ENCODE measurements at regions not wholly inside any gene's neighbourhood (a gene's known extent, or its start where the extent isn't known, plus 50 kb on each side); places are given as distances from the start of the nearest gene placed in this dataset.
"Not testable (repeated sequence)": the region's sequence is repeated elsewhere in the genome, so short reads cannot be mapped to it uniquely, and the experiment has no call there.

DNA sequence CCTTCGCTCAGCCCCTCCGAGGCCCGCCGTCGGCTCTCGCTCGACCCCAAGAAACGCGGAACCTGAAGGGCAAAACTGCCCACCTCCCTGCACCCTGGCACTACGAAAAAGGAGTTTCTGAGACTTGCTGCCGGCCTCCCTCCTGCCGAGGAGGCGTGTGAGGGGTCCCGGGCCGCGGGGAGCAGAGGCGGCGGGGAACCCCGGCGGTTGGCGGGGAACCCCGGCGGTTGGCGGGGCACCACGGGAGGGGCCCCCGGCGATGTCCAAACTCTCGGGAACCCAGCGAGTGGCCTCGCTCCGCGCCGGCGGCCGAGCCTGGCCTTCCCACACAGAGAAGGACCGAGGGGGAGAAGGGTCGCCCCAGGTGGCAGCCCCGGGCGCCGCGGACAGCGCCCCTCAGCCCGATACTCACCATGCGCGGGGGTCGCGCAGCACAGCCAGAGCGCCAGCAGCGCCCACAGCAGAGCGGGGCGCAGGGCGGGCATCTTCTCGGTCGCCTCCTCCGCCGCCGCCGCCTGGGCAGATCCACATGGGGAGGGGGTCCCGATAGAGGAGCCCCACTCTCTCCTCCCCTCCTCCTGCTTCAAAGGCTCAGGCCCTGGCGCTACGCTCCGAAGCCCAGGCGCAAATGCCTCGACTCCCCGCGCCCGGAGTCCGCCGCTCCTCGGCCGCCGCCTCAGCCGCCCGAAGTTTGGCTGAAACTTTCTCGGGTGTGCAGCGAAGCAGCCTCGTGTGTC is 69.4 kb upstream of the NUDT4B start:
- DNase-seq (ENCODE audit: low read depth): not testable (repeated sequence)
- peak overlapping the region; percentile 55 for H3K4me3 ChIP-seq (replicated peaks; ENCODE audit: low read depth, low read length)

DNA sequence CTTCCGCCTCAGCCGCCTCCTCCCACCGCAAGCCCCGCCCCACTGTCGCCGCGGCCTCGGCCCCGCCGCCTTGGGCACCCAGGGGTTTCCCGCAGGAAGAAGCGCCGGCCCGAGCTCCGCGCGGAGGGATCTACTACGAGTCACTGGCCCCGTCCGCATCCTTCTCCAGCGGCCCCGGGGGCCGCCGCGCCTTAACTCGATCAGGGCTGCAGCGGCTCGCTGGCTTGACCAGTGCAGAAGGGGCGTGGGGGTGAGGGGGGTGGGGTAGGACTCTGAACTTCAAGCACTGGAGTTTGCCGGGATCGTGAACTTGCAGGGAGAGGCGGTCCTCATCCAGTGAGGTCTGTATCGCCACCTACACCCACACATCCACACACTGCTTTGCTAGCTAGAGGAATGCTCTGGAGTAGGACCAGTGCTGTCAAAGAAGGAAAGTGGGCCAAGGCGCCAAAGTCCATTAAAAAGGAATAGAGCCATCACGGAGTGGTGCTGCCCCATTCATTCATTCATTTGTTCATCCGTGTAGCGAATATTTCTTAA is 68.7 kb upstream of the NUDT4B start:
- peak overlapping the region; percentile 55 for H3K4me3 ChIP-seq (replicated peaks; ENCODE audit: low read depth, low read length)
- DNase-seq (ENCODE audit: low read depth): not testable (repeated sequence)

DNA sequence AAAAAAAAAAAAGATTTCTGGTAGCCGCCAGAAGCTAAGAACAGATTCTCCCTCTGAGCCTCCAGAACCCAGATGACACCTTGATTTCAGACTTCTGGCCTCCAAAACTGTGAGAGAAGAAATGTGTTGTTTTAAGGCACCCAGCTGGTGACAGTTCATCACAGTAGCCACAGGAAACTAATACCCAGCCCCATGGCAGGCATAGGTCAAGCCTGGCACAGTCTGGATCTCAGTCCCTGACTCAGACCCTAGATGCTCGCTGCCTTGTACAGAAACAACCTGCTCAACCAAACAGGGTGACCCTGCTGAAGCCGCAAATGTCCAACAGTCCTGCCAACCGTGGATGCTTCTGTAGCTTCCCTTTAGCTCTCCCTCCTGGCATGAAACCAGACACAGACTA is 61.8 kb upstream of the NUDT4B start:
- not testable (repeated sequence) for DNase-seq (ENCODE audit: low read depth); H3K4me3 ChIP-seq (replicated peaks; ENCODE audit: low read depth, low read length)

DNA sequence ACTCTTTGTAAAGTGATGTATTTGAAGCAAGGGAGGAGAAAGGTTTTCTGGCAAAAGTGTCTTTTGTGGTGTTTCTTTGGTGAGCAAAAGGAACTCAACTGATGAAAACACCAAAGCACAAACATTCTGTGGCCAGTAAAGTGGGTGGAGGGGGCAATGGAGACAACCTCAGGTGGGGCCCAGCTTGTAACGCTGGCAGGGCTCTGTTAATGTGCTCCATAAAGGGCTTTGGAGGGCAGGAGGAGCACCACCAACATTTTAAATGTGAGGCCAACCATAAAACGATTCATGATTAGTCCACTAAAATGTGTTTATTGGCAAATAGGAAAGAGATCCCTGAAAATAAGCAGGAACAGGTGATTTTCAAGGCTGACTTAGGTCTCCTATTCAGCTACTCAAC is 61.2 kb upstream of the NUDT4B start:
- not testable (repeated sequence) for H3K4me3 ChIP-seq (replicated peaks; ENCODE audit: low read depth, low read length); DNase-seq (ENCODE audit: low read depth)

Measured in fibroblast of pulmonary artery (primary cell).